H9 (cell line): ENCODE measurements at regions not wholly inside any gene's neighbourhood (a gene's known extent, or its start where the extent isn't known, plus 50 kb on each side); places are given as distances from the start of the nearest gene placed in this dataset.

ENCODE experiments used
- DNase-seq: peaks from one replicate; pipeline ENCODE4 v3.0.0-alpha.2; 2017
- H2AFZ ChIP-seq: one replicate; pipeline ENCODE4 v1.6.1; 2013; ENCODE audit warnings: mild to moderate bottlenecking, low read length, control low read depth, moderate library complexity
- H2AK5ac ChIP-seq: 2 replicates; pipeline ENCODE4 v1.6.1; 2013; ENCODE audit warnings: low read length, control low read depth, mixed read lengths; ENCODE audit not compliant: insufficient read length
- H2BK120ac ChIP-seq: one replicate; pipeline ENCODE4 v1.6.1; 2013; ENCODE audit warnings: low read depth, mild to moderate bottlenecking, low read length, control low read depth, inconsistent platforms; ENCODE audit not compliant: poor library complexity, severe bottlenecking
- H2BK12ac ChIP-seq: 2 replicates; pipeline ENCODE4 v1.6.1; 2013; ENCODE audit warnings: low read length, control low read depth, mixed read lengths, low read depth; ENCODE audit not compliant: insufficient read length
- H2BK15ac ChIP-seq: 2 replicates; pipeline ENCODE4 v1.6.1; 2013; ENCODE audit warnings: low read depth, low read length, control low read depth
- H2BK20ac ChIP-seq: one replicate; pipeline ENCODE4 v1.6.1; 2013; ENCODE audit warnings: low read depth, mild to moderate bottlenecking, low read length, control low read depth, inconsistent platforms; ENCODE audit not compliant: poor library complexity, severe bottlenecking
- H2BK5ac ChIP-seq: 2 replicates; pipeline ENCODE4 v1.6.1; 2013; ENCODE audit warnings: low read length, control low read depth, mixed read lengths; ENCODE audit not compliant: insufficient read length
- H3K14ac ChIP-seq: 2 replicates; pipeline ENCODE4 v1.6.1; 2013; ENCODE audit warnings: low read length, control low read depth; ENCODE audit not compliant: insufficient read depth
- H3K18ac ChIP-seq: 2 replicates; pipeline ENCODE4 v1.6.1; 2013; ENCODE audit warnings: low read depth, mild to moderate bottlenecking, mixed read lengths, low read length, control low read depth; ENCODE audit not compliant: insufficient read length
- H3K23ac ChIP-seq: 2 replicates; pipeline ENCODE4 v1.6.1; 2013; ENCODE audit warnings: low read length, control low read depth, mixed read lengths, low read depth; ENCODE audit not compliant: insufficient read length
- H3K23me2 ChIP-seq: 2 replicates; pipeline ENCODE4 v1.6.1; 2013; ENCODE audit warnings: low read depth, mild to moderate bottlenecking, mixed read lengths, low read length, control low read depth; ENCODE audit not compliant: insufficient read length, poor library complexity, severe bottlenecking
- H3K27ac ChIP-seq: 2 replicates; pipeline ENCODE4 v1.5.1; 2013; ENCODE audit warnings: low read length, control low read depth, mixed read lengths, low read depth; ENCODE audit not compliant: insufficient read length
- H3K27me3 ChIP-seq: 2 replicates; pipeline ENCODE4 v1.6.1; 2013; ENCODE audit warnings: low read length, control low read depth, inconsistent platforms; ENCODE audit not compliant: insufficient read depth
- H3K4ac ChIP-seq: 2 replicates; pipeline ENCODE4 v1.6.1; 2013; ENCODE audit warnings: low read depth, mild to moderate bottlenecking, control low read depth, inconsistent platforms, low read length, moderate library complexity
- H3K4me1 ChIP-seq: 2 replicates; pipeline ENCODE4 v1.6.1; 2013; ENCODE audit warnings: low read length, control low read depth, inconsistent platforms; ENCODE audit not compliant: insufficient read depth
- H3K4me2 ChIP-seq: 2 replicates; pipeline ENCODE4 v1.6.1; 2013; ENCODE audit warnings: low read length, control low read depth, mixed read lengths; ENCODE audit not compliant: insufficient read length, insufficient read depth
- H3K56ac ChIP-seq: 2 replicates; pipeline ENCODE4 v1.6.1; 2013; ENCODE audit warnings: low read depth, mild to moderate bottlenecking, mixed read lengths, low read length, control low read depth; ENCODE audit not compliant: insufficient read length
- H3K79me1 ChIP-seq: 2 replicates; pipeline ENCODE4 v1.6.1; 2013; ENCODE audit warnings: low read depth, mild to moderate bottlenecking, moderate library complexity, low read length, control low read depth, inconsistent platforms; ENCODE audit not compliant: insufficient read depth, poor library complexity, severe bottlenecking
- H3K79me2 ChIP-seq: 2 replicates; pipeline ENCODE4 v1.6.1; 2013; ENCODE audit warnings: low read length, control low read depth, inconsistent platforms; ENCODE audit not compliant: insufficient read depth
- H3K9ac ChIP-seq: 2 replicates; pipeline ENCODE4 v1.6.1; 2013; ENCODE audit warnings: low read length, control low read depth, mixed read lengths; ENCODE audit not compliant: insufficient read length; ENCODE audit errors: extremely low read depth
- H3K9me3 ChIP-seq: one replicate; pipeline ENCODE4 v1.6.1; 2013; ENCODE audit warnings: low read depth, low read length, inconsistent platforms; ENCODE audit not compliant: control insufficient read depth
- H3T11ph ChIP-seq: one replicate; pipeline ENCODE4 v1.6.1; 2013; ENCODE audit warnings: mild to moderate bottlenecking, low read length, control low read depth, inconsistent platforms
- H4K20me1 ChIP-seq: one replicate; pipeline ENCODE4 v1.6.1; 2013; ENCODE audit not compliant: control insufficient read depth, insufficient read length, insufficient read depth
- H4K5ac ChIP-seq: 2 replicates; pipeline ENCODE4 v1.6.1; 2013; ENCODE audit warnings: low read depth, mild to moderate bottlenecking, mixed read lengths, low read length, control low read depth; ENCODE audit not compliant: insufficient read length
- H4K8ac ChIP-seq: replicated peaks from 2 replicates; pipeline ENCODE4 v1.6.1; 2013; ENCODE audit warnings: low read length, control low read depth, mixed read lengths, low read depth; ENCODE audit not compliant: insufficient read length
- H4K91ac ChIP-seq: 2 replicates; pipeline ENCODE4 v1.6.1; 2013; ENCODE audit warnings: low read depth, mild to moderate bottlenecking, moderate library complexity, mixed read lengths, low read length, control low read depth; ENCODE audit not compliant: insufficient read length
- H3K27ac Mint-ChIP-seq, 3 experiments: 2 replicates in 2 of 3; 3 replicates in 1 of 3; pipeline ENCODE4 v1.8.0; 2020 to 2021; ENCODE audit warnings: mixed read lengths in 3 of 3, mild to moderate bottlenecking in 1 of 3, moderate library complexity in 1 of 3
- H3K27me3 Mint-ChIP-seq: 2 replicates; pipeline ENCODE4 v1.8.0; 2021; ENCODE audit warnings: low read depth, mild to moderate bottlenecking, moderate library complexity, mixed read lengths
- H3K36me3 Mint-ChIP-seq, 3 experiments: 2 replicates in 2 of 3; 3 replicates in 1 of 3; pipeline ENCODE4 v1.8.0; 2020 to 2021; ENCODE audit warnings: low read depth in 3 of 3, mixed read lengths in 3 of 3; ENCODE audit not compliant: insufficient read depth in 1 of 3
- H3K4me1 Mint-ChIP-seq, 2 experiments: 2 replicates each; pipeline ENCODE4 v1.8.0; 2020; ENCODE audit warnings: mixed read lengths in 2 of 2
- H3K4me3 Mint-ChIP-seq, 2 experiments: 2 replicates in 1 of 2; 3 replicates in 1 of 2; pipeline ENCODE4 v1.8.0; 2020 to 2021; ENCODE audit warnings: mild to moderate bottlenecking in 2 of 2, mixed read lengths in 2 of 2, moderate library complexity in 1 of 2
- H3K9me3 Mint-ChIP-seq, 2 experiments: 2 replicates in 1 of 2; 3 replicates in 1 of 2; pipeline ENCODE4 v1.8.0; 2020; ENCODE audit warnings: mild to moderate bottlenecking in 2 of 2, mixed read lengths in 2 of 2, moderate library complexity in 1 of 2
- CTCF ChIP-seq: fragments of 200-600 bp; sonication (generic); conservative IDR thresholded peaks from 3 replicates; pipeline ENCODE4 v1.8.0; 2021; ENCODE audit warnings: antibody characterized with exemption, mild to moderate bottlenecking
- WGBS: extraction: QIAGEN DNeasy Blood & Tissue Kit; methylation state at CpG from one replicate; pipeline ENCODE4 v1.1.7; 2013; ENCODE audit warnings: missing lambda C conversion rate, low lambda C conversion rate, mixed read lengths; ENCODE audit not compliant: insufficient read length; ENCODE audit errors: extremely low coverage; 5-methylcytosine and 5-hydroxymethylcytosine counted together

GRCh38 chr12:18942669-18943068, 186.9 kb upstream of the PLEKHA5 start:
- H3K27ac ChIP-seq: no peak overlapping the region
- no peak overlapping the region for H2BK20ac ChIP-seq
- no peak overlapping the region for H2AFZ ChIP-seq
- no peak overlapping the region for H4K5ac ChIP-seq
- no peaks in the 10 kb centered on the region for H3K79me2 ChIP-seq
- no peak overlapping the region for H3K18ac ChIP-seq
- H4K91ac ChIP-seq: no peak overlapping the region
- no peak overlapping the region for H2BK120ac ChIP-seq
- no peaks in the 10 kb centered on the region for H3K27me3 Mint-ChIP-seq
- H3K9me3 ChIP-seq: no peaks in the 10 kb centered on the region
- no peak overlapping the region for H3K23ac ChIP-seq
- H3K56ac ChIP-seq: no peak overlapping the region
- H4K20me1 ChIP-seq: no peaks in the 10 kb centered on the region
- no peak overlapping the region for H2BK12ac ChIP-seq
- no peak for DNase-seq
- no peaks in the 10 kb centered on the region for H3K36me3 Mint-ChIP-seq
- H2BK15ac ChIP-seq: no peak overlapping the region
- no peak overlapping the region for H3K4ac ChIP-seq
- H3K4me3 Mint-ChIP-seq: no peak overlapping the region
- TF ChIP-seq CTCF: no peak
- no peak overlapping the region for H2BK5ac ChIP-seq
- H3K4me2 ChIP-seq: no peak overlapping the region
- no peaks in the 10 kb centered on the region for H3K27me3 ChIP-seq
- H3K27ac Mint-ChIP-seq: no peak overlapping the region
- H3K4me1 ChIP-seq: no peaks in the 10 kb centered on the region
- H4K8ac ChIP-seq: no peak overlapping the region
- peaks cover 0 to 2% of the 10 kb centered on the region in 2 experiments; a peak in 1 of 4 replicates for H3K4me1 Mint-ChIP-seq
- no peak overlapping the region for H3K14ac ChIP-seq
- H3K79me1 ChIP-seq: no peaks in the 10 kb centered on the region
- H3K9me3 Mint-ChIP-seq: no peaks in the 10 kb centered on the region
- H3K23me2 ChIP-seq: no peaks in the 10 kb centered on the region
- no CpG with 5 or more reads among the region's 2 CpGs for WGBS
- H3K9ac ChIP-seq: no peak overlapping the region
- H3T11ph ChIP-seq: no peak overlapping the region
- no peak overlapping the region for H2AK5ac ChIP-seq
